ENCODE measurements at regions not wholly inside any gene's neighbourhood (a gene's known extent, or its start where the extent isn't known, plus 50 kb on each side); places are given as distances from the start of the nearest gene placed in this dataset.
A peak's percentile ranks its signal among the peaks of the same experiment; 100 is the strongest.

DNA sequence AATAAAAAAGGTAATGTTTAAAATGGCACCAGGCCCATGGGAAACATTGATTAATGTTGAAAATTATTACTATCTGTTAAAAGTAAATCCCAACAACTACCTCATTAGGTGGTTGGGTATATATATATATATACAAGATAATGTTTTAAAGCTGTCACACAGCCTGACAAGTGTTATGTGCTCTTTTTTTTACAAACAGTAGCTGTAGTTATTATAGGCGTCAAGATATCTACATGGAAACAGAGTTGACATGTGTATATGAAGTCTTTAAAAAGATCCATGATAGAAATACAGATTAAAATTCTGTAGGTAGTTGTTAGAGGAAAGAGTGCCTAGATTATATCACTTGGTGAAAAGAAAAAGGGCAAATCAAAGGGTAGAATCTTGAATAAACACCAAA is 279.9 kb downstream of the SLITRK6 start:
- Histone ChIP-seq H4K20me1 (ENCODE audit: insufficient read depth) (no peaks in the 10 kb centered on the region), H3K36me3 (ENCODE audit: low read depth) (no peaks in the 10 kb centered on the region), H2AFZ (no peak overlapping the region), H3K4me2 (no peak overlapping the region), H3K4me3 (no peak overlapping the region), H3K27ac (no peak overlapping the region), H3K4me1 (replicated peaks; ENCODE audit: insufficient read depth) (no peaks in the 10 kb centered on the region), H3K9me3 (ENCODE audit: insufficient read depth, low read depth) (no peaks in the 10 kb centered on the region), H3F3A (ENCODE audit: insufficient read depth, low read depth) (no peaks in the 10 kb centered on the region), H3K9me2 (ENCODE audit: insufficient read depth) (no peaks in the 10 kb centered on the region), H3K27me3 (ENCODE audit: insufficient read depth, low read depth) (no peaks in the 10 kb centered on the region), H3K79me2 (ENCODE audit: low read depth) (no peaks in the 10 kb centered on the region)
- no peak for DNase-seq
- ChIA-PET POLR2A (ENCODE audit: unreplicated experiment) (no interaction called here), CTCF (no interaction called here)
- TF ChIP-seq, protein P1, sequence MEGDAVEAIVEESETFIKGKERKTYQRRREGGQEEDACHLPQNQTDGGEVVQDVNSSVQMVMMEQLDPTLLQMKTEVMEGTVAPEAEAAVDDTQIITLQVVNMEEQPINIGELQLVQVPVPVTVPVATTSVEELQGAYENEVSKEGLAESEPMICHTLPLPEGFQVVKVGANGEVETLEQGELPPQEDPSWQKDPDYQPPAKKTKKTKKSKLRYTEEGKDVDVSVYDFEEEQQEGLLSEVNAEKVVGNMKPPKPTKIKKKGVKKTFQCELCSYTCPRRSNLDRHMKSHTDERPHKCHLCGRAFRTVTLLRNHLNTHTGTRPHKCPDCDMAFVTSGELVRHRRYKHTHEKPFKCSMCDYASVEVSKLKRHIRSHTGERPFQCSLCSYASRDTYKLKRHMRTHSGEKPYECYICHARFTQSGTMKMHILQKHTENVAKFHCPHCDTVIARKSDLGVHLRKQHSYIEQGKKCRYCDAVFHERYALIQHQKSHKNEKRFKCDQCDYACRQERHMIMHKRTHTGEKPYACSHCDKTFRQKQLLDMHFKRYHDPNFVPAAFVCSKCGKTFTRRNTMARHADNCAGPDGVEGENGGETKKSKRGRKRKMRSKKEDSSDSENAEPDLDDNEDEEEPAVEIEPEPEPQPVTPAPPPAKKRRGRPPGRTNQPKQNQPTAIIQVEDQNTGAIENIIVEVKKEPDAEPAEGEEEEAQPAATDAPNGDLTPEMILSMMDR (conservative IDR thresholded peaks at IDR 0.05) = no peak
- no peak for TF ChIP-seq EZH2 (IDR thresholded peaks at IDR 0.05; ENCODE audit: low read depth)
- intact Hi-C loops (cut with micrococcal nuclease; ENCODE audit: unreplicated experiment) = no loop called here
- no TSS peak for BruUV-seq (replicated peaks)

GRCh38 chr13:85512421-85512820 is 286.8 kb downstream of the SLITRK6 start:
- Histone ChIP-seq H3K4me1 (replicated peaks; ENCODE audit: insufficient read depth) (0 out of 2 replicates have a peak, but pooled peaks cover 4% of the 10 kb centered on the region), H3F3A (ENCODE audit: insufficient read depth, low read depth) (no peaks in the 10 kb centered on the region), H2AFZ (no peak overlapping the region), H3K27ac (no peak overlapping the region), H3K4me2 (no peak overlapping the region), H3K4me3 (no peak overlapping the region), H3K9me2 (ENCODE audit: insufficient read depth) (no peaks in the 10 kb centered on the region), H3K36me3 (ENCODE audit: low read depth) (no peaks in the 10 kb centered on the region), H3K27me3 (ENCODE audit: insufficient read depth, low read depth) (no peaks in the 10 kb centered on the region), H3K9me3 (ENCODE audit: insufficient read depth, low read depth) (no peaks in the 10 kb centered on the region), H3K79me2 (ENCODE audit: low read depth) (no peaks in the 10 kb centered on the region), H4K20me1 (ENCODE audit: insufficient read depth) (no peaks in the 10 kb centered on the region)
- CTCF ChIA-PET = no interaction called here
- POLR2A ChIA-PET (ENCODE audit: unreplicated experiment) = no interaction called here
- intact Hi-C loops (cut with micrococcal nuclease; ENCODE audit: unreplicated experiment) = no loop called here
- TF ChIP-seq, protein P1 (conservative IDR thresholded peaks at IDR 0.05) = no peak
- TF ChIP-seq EZH2 (IDR thresholded peaks at IDR 0.05; ENCODE audit: low read depth) = no peak
- DNase-seq = no peak
- no TSS peak for BruUV-seq (replicated peaks)

DNA sequence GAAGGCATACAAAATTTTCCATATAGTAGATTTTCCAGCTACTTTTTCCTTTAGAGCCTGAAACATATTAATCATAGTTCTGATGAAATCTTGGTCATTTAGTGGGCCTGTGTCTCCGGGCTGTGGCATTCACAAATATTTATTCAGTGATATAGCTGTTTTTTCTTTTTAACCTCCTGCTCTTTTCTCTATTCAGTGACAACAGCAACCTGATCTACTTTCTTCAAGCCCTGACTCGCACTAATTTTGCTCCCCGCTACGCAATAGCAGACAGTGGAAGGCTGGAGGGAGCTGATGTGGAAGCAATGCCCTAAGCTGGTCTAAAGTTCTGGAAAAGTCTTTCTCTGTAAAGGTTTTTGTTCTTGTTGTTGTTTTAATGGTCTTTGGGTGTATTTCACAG is 289.7 kb downstream of the SLITRK6 start:
- no peak overlapping the region for H3K4me3 ChIP-seq
- ChIA-PET POLR2A (ENCODE audit: unreplicated experiment) (no interaction called here), CTCF (no interaction called here)
- H3K36me3 ChIP-seq (ENCODE audit: low read depth) = no peaks in the 10 kb centered on the region
- no peaks in the 10 kb centered on the region for H3K9me3 ChIP-seq (ENCODE audit: insufficient read depth, low read depth)
- BruUV-seq (replicated peaks) = no TSS peak
- 0 out of 2 replicates have a peak, but pooled peaks cover 4% of the 10 kb centered on the region for H3K4me1 ChIP-seq (replicated peaks; ENCODE audit: insufficient read depth)
- 0 out of 2 replicates have a peak overlapping the region, but pooled peaks have one; percentile 29 for H2AFZ ChIP-seq
- H3K79me2 ChIP-seq (ENCODE audit: low read depth) = no peaks in the 10 kb centered on the region
- intact Hi-C loops (cut with micrococcal nuclease; ENCODE audit: unreplicated experiment) = no loop called here
- H3K9me2 ChIP-seq (ENCODE audit: insufficient read depth) = 0 out of 2 replicates have a peak, but pooled peaks cover 4% of the 10 kb centered on the region
- TF ChIP-seq, protein P1 (conservative IDR thresholded peaks at IDR 0.05) = no peak
- no peak for TF ChIP-seq EZH2 (IDR thresholded peaks at IDR 0.05; ENCODE audit: low read depth)
- H3F3A ChIP-seq (ENCODE audit: insufficient read depth, low read depth) = no peaks in the 10 kb centered on the region
- H3K27me3 ChIP-seq (ENCODE audit: insufficient read depth, low read depth) = no peaks in the 10 kb centered on the region
- H4K20me1 ChIP-seq (ENCODE audit: insufficient read depth) = no peaks in the 10 kb centered on the region
- no peak overlapping the region; the same call in 1 of the 2 replicates for H3K4me2 ChIP-seq
- peak in 1 of 2 experiments; percentile 39 for DNase-seq
- H3K27ac ChIP-seq = 0 out of 2 replicates have a peak overlapping the region, but pooled peaks have one; percentile 25

All from PC-9 (cell line).